Osteoblast (primary cell): ENCODE measurements at regions not wholly inside any gene's neighbourhood (a gene's known extent, or its start where the extent isn't known, plus 50 kb on each side); places are given as distances from the start of the nearest gene placed in this dataset.

ENCODE experiments used
- DNase-seq: peaks from one replicate; pipeline ENCODE4 v3.0.0; 2011; ENCODE audit warnings: low spot score, mixed read lengths; ENCODE audit not compliant: insufficient read length; ENCODE audit errors: missing footprints
- H2AFZ ChIP-seq: 2 replicates; pipeline ENCODE4 v1.6.0; 2011; ENCODE audit warnings: mild to moderate bottlenecking, low read length
- H3K27ac ChIP-seq: 2 replicates; pipeline ENCODE4 v1.5.1; 2011; ENCODE audit warnings: mild to moderate bottlenecking, low read depth, low read length, moderate library complexity
- H3K27me3 ChIP-seq: 2 replicates; pipeline ENCODE4 v1.6.0; 2012; ENCODE audit warnings: mild to moderate bottlenecking, control low read depth, inconsistent platforms, low read length, moderate library complexity; ENCODE audit not compliant: insufficient read depth
- H3K36me3 ChIP-seq: 2 replicates; pipeline ENCODE4 v1.5.1; 2011; ENCODE audit warnings: mild to moderate bottlenecking, low read length, control low read depth, moderate library complexity; ENCODE audit not compliant: insufficient read depth
- H3K4me1 ChIP-seq: 2 replicates; pipeline ENCODE4 v1.5.1; 2011; ENCODE audit warnings: mild to moderate bottlenecking, low read length, control low read depth, moderate library complexity; ENCODE audit not compliant: insufficient read depth
- H3K4me2 ChIP-seq: 2 replicates; pipeline ENCODE4 v1.6.0; 2011; ENCODE audit warnings: mild to moderate bottlenecking, low read length; ENCODE audit not compliant: insufficient read depth
- H3K4me3 ChIP-seq: fragments of 200-600 bp; sonication (generic); 3 replicates; pipeline ENCODE4 v1.5.1; 2012; ENCODE audit warnings: mild to moderate bottlenecking, low read length, inconsistent platforms; ENCODE audit not compliant: insufficient read depth
- H3K79me2 ChIP-seq: 2 replicates; pipeline ENCODE4 v1.6.0; 2012; ENCODE audit warnings: mild to moderate bottlenecking, low read length, control low read depth, inconsistent platforms; ENCODE audit not compliant: insufficient read depth
- H3K9me3 ChIP-seq: 2 replicates; pipeline ENCODE4 v1.5.1; 2011; ENCODE audit warnings: low read depth, low read length, control low read depth
- H4K20me1 ChIP-seq: 2 replicates; pipeline ENCODE4 v1.6.0; 2012; ENCODE audit warnings: mild to moderate bottlenecking, low read length, control low read depth; ENCODE audit not compliant: insufficient read depth
- CTCF ChIP-seq: IDR thresholded peaks from 2 replicates; pipeline ENCODE4 v1.5.1; 2011; ENCODE audit warnings: mild to moderate bottlenecking, low read depth, low read length, moderate library complexity; ENCODE audit errors: extremely low read depth

- Histone ChIP-seq H3K4me2 (no peak overlapping the region), H2AFZ (peak overlapping the region; percentile 56), H3K4me1 (peaks cover 5% of the 10 kb centered on the region), H3K27me3 (no peaks in the 10 kb centered on the region), H3K79me2 (no peaks in the 10 kb centered on the region), H3K4me3 (no peak overlapping the region), H3K36me3 (no peaks in the 10 kb centered on the region), H3K9me3 (no peaks in the 10 kb centered on the region), H4K20me1 (no peaks in the 10 kb centered on the region), H3K27ac (no peak overlapping the region)
- DNase-seq, result peak; percentile 56
- TF ChIP-seq CTCF, result no peak
These were observed 58.7 kb upstream of the ACTR3 start for GRCh38 chr2:113831161-113831560.

- Histone ChIP-seq H3K79me2 (no peaks in the 10 kb centered on the region), H3K4me3 (no peak overlapping the region), H3K27me3 (no peaks in the 10 kb centered on the region), H3K9me3 (no peaks in the 10 kb centered on the region), H3K36me3 (no peaks in the 10 kb centered on the region), H3K4me2 (no peak overlapping the region), H3K27ac (no peak overlapping the region), H4K20me1 (no peaks in the 10 kb centered on the region), H3K4me1 (peaks cover 5% of the 10 kb centered on the region), H2AFZ (no peak overlapping the region)
- TF ChIP-seq CTCF, result no peak
- no peak for DNase-seq
These were observed 60.1 kb upstream of the ACTR3 start for GRCh38 chr2:113829761-113830160.

- Histone ChIP-seq H4K20me1 (no peaks in the 10 kb centered on the region), H3K9me3 (no peaks in the 10 kb centered on the region), H3K27me3 (no peaks in the 10 kb centered on the region), H3K36me3 (no peaks in the 10 kb centered on the region), H2AFZ (no peak overlapping the region), H3K4me2 (no peak overlapping the region), H3K4me3 (no peak overlapping the region), H3K4me1 (peaks cover 5% of the 10 kb centered on the region), H3K27ac (no peak overlapping the region), H3K79me2 (no peaks in the 10 kb centered on the region)
- no peak for TF ChIP-seq CTCF
- no peak for DNase-seq
These were observed 60.6 kb upstream of the ACTR3 start for GRCh38 chr2:113829270-113829669.

GRCh38 chr2:113828049-113828742, 61.7 kb upstream of the ACTR3 start:
- Histone ChIP-seq H3K9me3 (no peaks in the 10 kb centered on the region), H3K4me2 (no peak overlapping the region), H3K27me3 (no peaks in the 10 kb centered on the region), H3K27ac (no peak overlapping the region), H2AFZ (no peak overlapping the region), H3K4me3 (no peak overlapping the region), H3K4me1 (peaks cover 5% of the 10 kb centered on the region), H3K36me3 (no peaks in the 10 kb centered on the region), H3K79me2 (no peaks in the 10 kb centered on the region), H4K20me1 (no peaks in the 10 kb centered on the region)
- no peak for TF ChIP-seq CTCF
- no peak for DNase-seq
